Endothelial cell of umbilical vein (primary cell): ENCODE measurements at regions not wholly inside any gene's neighbourhood (a gene's known extent, or its start where the extent isn't known, plus 50 kb on each side); places are given as distances from the start of the nearest gene placed in this dataset.

Source experiments
- BruUV-seq: library from RNA; stranded (reverse); fragments of 400-500 nt; replicated peaks from 2 replicates; lab custom pipeline; 2021; lab: Mats Ljungman, UMichigan
- CTCF ChIA-PET: fragments of 300-600, 350-600 bp; sonication (Branson Sonifier 250); formaldehyde crosslinking; loops from one replicate; lab custom pipeline; 2021; ENCODE audit warnings: antibody characterized with exemption, inconsistent platforms; lab: Charles Lee
- POLR2A ChIA-PET: fragments of 300-600, 350-600 bp; sonication (Branson Sonifier 250); formaldehyde crosslinking; loops from one replicate; lab custom pipeline; 2021; ENCODE audit warnings: antibody characterized with exemption, inconsistent platforms; lab: Charles Lee
- DNase-seq: peaks from one replicate; pipeline ENCODE4 v3.0.0-alpha.2; 2011; ENCODE audit warnings: low read depth, low spot score
- FAIRE-seq: peaks from 2 replicates; lab custom pipeline; 2011; peaks lifted over from hg19 to GRCh38; lab: Jason Lieb, UNC
- H2AFZ ChIP-seq: 2 replicates; pipeline ENCODE4 v1.6.0; 2012; ENCODE audit warnings: low read depth, low read length, control low read depth, inconsistent platforms
- H3K27ac ChIP-seq: 2 replicates; pipeline ENCODE4 v1.5.1; 2011; ENCODE audit warnings: low read depth, mild to moderate bottlenecking, control low read depth, low read length, moderate library complexity; ENCODE audit not compliant: insufficient read depth
- H3K27me3 ChIP-seq, 2 experiments: 2 replicates each; pipeline versions ENCODE4 v1.6.0 to v1.6.1; 2011; ENCODE audit warnings: low read length in 2 of 2, mixed read lengths in 1 of 2; ENCODE audit not compliant: control insufficient read depth in 2 of 2, insufficient read depth in 2 of 2
- H3K36me3 ChIP-seq, 2 experiments: 2 replicates in 1 of 2; 3 replicates in 1 of 2; pipeline ENCODE4 v1.5.1; 2011; ENCODE audit warnings: low read length in 2 of 2, mild to moderate bottlenecking in 1 of 2, moderate library complexity in 1 of 2; ENCODE audit not compliant: control insufficient read depth in 2 of 2, insufficient read depth in 2 of 2; ENCODE audit errors: extremely low read depth in 1 of 2
- H3K4me1 ChIP-seq: 3 replicates; pipeline ENCODE4 v1.5.1; 2011; ENCODE audit warnings: mild to moderate bottlenecking, low read length; ENCODE audit not compliant: control insufficient read depth, insufficient read depth; ENCODE audit errors: extremely low read depth
- H3K4me2 ChIP-seq: 2 replicates; pipeline ENCODE4 v1.6.1; 2011; ENCODE audit warnings: low read length, control low read depth, mixed read lengths; ENCODE audit not compliant: insufficient read depth
- H3K4me3 ChIP-seq, 3 experiments: fragments of 200-600 bp in 1 of 3; sonication (generic), shearing (Covaris generic) in 1 of 3; replicated peaks in 1 of 3; 2 replicates each; pipeline ENCODE4 v1.5.1; 2011 to 2016; ENCODE audit warnings: control low read depth in 3 of 3, low read length in 3 of 3, mild to moderate bottlenecking in 2 of 3, inconsistent platforms in 1 of 3, low read depth in 1 of 3, moderate library complexity in 1 of 3; ENCODE audit not compliant: insufficient read depth in 1 of 3
- H3K79me2 ChIP-seq: 2 replicates; pipeline ENCODE4 v1.6.0; 2012; ENCODE audit warnings: low read length, inconsistent platforms; ENCODE audit not compliant: control insufficient read depth, insufficient read depth
- H3K9ac ChIP-seq: replicated peaks from 2 replicates; pipeline ENCODE3; 2011; ENCODE audit warnings: low read length, control low read depth; ENCODE audit not compliant: insufficient read depth; ENCODE audit errors: extremely low read depth
- H3K9me1 ChIP-seq: replicated peaks from 3 replicates; pipeline ENCODE4 v1.6.0; 2011; ENCODE audit warnings: mild to moderate bottlenecking, low read length; ENCODE audit not compliant: control insufficient read depth, insufficient read depth; ENCODE audit errors: extremely low read depth
- H3K9me3 ChIP-seq: replicated peaks from 2 replicates; pipeline ENCODE4 v1.5.1; 2012; ENCODE audit warnings: low read length, inconsistent platforms; ENCODE audit not compliant: control insufficient read depth, insufficient read depth
- H4K20me1 ChIP-seq: replicated peaks from 2 replicates; pipeline ENCODE3; 2011; ENCODE audit warnings: mild to moderate bottlenecking, low read length; ENCODE audit not compliant: control insufficient read depth, insufficient read depth; ENCODE audit errors: extremely low read depth
- CTCF ChIP-seq, 2 donors: IDR thresholded peaks; 1 replicate in 1 of 2; 2 replicates in 1 of 2; pipeline ENCODE4 v1.5.1; 2011; ENCODE audit warnings: low read length in 2 of 2, mild to moderate bottlenecking in 2 of 2, moderate library complexity in 2 of 2, control low read depth in 1 of 2, inconsistent platforms in 1 of 2, low read depth in 1 of 2; ENCODE audit not compliant: insufficient read depth in 1 of 2; ENCODE audit errors: extremely low read depth in 1 of 2
- EZH2 ChIP-seq: IDR thresholded peaks from 2 replicates; pipeline ENCODE4 v1.6.1; 2012; ENCODE audit warnings: borderline replicate concordance, low read depth, mild to moderate bottlenecking, moderate library complexity, low read length, inconsistent platforms; ENCODE audit not compliant: severe bottlenecking
- FOS ChIP-seq: IDR thresholded peaks from 2 replicates; pipeline ENCODE4 v1.6.1; 2011; ENCODE audit warnings: mild to moderate bottlenecking, low read length, moderate library complexity, borderline replicate concordance; ENCODE audit not compliant: insufficient read depth
- GATA2 ChIP-seq: IDR thresholded peaks from 2 replicates; pipeline ENCODE4 v1.7.0; 2011; ENCODE audit warnings: low read depth, mild to moderate bottlenecking, moderate library complexity, mixed read lengths, low read length; ENCODE audit not compliant: insufficient read length, insufficient read depth
- JUN ChIP-seq: IDR thresholded peaks from 2 replicates; pipeline ENCODE4 v1.6.1; 2011; ENCODE audit warnings: borderline replicate concordance, low read depth; ENCODE audit not compliant: insufficient read length, insufficient read depth
- MYC ChIP-seq: IDR thresholded peaks from one replicate; pipeline ENCODE4 v1.6.1; 2011; ENCODE audit warnings: mild to moderate bottlenecking, low read depth, low read length
- POLR2A ChIP-seq: IDR thresholded peaks from 2 replicates; pipeline ENCODE4 v1.6.1; 2012; ENCODE audit warnings: low read depth, mild to moderate bottlenecking, control low read depth, low read length
- POLR2AphosphoS5 ChIP-seq: IDR thresholded peaks from 2 replicates; pipeline ENCODE4 v1.6.1; 2012; ENCODE audit warnings: low read depth, mild to moderate bottlenecking, control low read depth, low read length, moderate library complexity; ENCODE audit not compliant: insufficient read depth
- dilution Hi-C: fragments of 300-500 bp; cut with MboI; formaldehyde crosslinking; loops from one replicate; pipeline ENCODE4 v1.15.0; 2019; ENCODE audit warnings: low sequenced_read_pairs; ENCODE audit not compliant: extremely low pct_ligation_motif_present
- intact Hi-C: fragments of 100-400 bp; cut with micrococcal nuclease; formaldehyde crosslinking; loops from one replicate; pipeline ENCODE4 v1.10.0; 2022
- TF ChIP-seq, protein P1 (sequence below): IDR thresholded peaks from 2 replicates; pipeline ENCODE4 v1.6.1; 2011; ENCODE audit not compliant: insufficient read depth, insufficient read length

- dilution Hi-C loops, result no loop called here
Observed at GRCh38 chr1:23616292-23616824, 57.1 kb upstream of the ID3 start.

GRCh38 chr1:23615852-23616251, 56.6 kb upstream of the ID3 start:
- no peaks in the 10 kb centered on the region for H4K20me1 ChIP-seq
- no peak overlapping the region for H3K27ac ChIP-seq
- CTCF ChIA-PET, result no interaction called here
- no peak overlapping the region for H3K4me3 ChIP-seq
- FAIRE-seq, result no peak
- peaks cover 27 to 35% of the 10 kb centered on the region in 2 experiments for H3K27me3 ChIP-seq
- no peak overlapping the region for H3K4me2 ChIP-seq
- no peaks in the 10 kb centered on the region for H3K9me3 ChIP-seq
- H3K79me2 ChIP-seq, result no peaks in the 10 kb centered on the region
- H3K4me1 ChIP-seq, result peaks cover 4% of the 10 kb centered on the region
- no peak for TF ChIP-seq JUN
- TF ChIP-seq, protein P1, sequence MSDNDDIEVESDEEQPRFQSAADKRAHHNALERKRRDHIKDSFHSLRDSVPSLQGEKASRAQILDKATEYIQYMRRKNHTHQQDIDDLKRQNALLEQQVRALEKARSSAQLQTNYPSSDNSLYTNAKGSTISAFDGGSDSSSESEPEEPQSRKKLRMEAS, result no peak
- no peak for TF ChIP-seq POLR2AphosphoS5
- TF ChIP-seq MYC, result no peak
- TF ChIP-seq POLR2A, result no peak
- no peak for TF ChIP-seq GATA2
- no peak for TF ChIP-seq EZH2
- TF ChIP-seq CTCF (IDR thresholded peaks at IDR 0.05; ENCODE audit: extremely low read depth in 1 of 2, insufficient read depth in 1 of 2, low read depth in 1 of 2, low read length in 2 of 2), result no peak
- no peak for TF ChIP-seq FOS
- H3K36me3 ChIP-seq, result no peaks in the 10 kb centered on the region
- dilution Hi-C loops (no loop called here), intact Hi-C loops (no loop called here)
- POLR2A ChIA-PET, result no interaction called here
- no peak for DNase-seq
- no peak overlapping the region for H3K9ac ChIP-seq
- BruUV-seq, result no TSS peak
- no peak overlapping the region for H2AFZ ChIP-seq
- H3K9me1 ChIP-seq, result no peaks in the 10 kb centered on the region

More at GRCh38 chr1:23616292-23616824, 57.1 kb upstream of the ID3 start:
- no peaks in the 10 kb centered on the region for H3K9me3 ChIP-seq
- no peak for FAIRE-seq
- peaks cover 29 to 40% of the 10 kb centered on the region in 2 experiments for H3K27me3 ChIP-seq
- DNase-seq, result no peak
- H3K4me1 ChIP-seq, result peaks cover 4% of the 10 kb centered on the region
- no TSS peak for BruUV-seq
- no peak overlapping the region for H3K4me2 ChIP-seq
- intact Hi-C loops, result no loop called here
- H3K4me3 ChIP-seq, result no peak overlapping the region
- H2AFZ ChIP-seq, result no peak overlapping the region
- CTCF ChIA-PET, result interaction anchor here (6.6 kb wide), 1 partner anchor 20 kb away, joined by 62 read pairs; no protein-coding TSS in a partner anchor
- H3K9ac ChIP-seq, result no peak overlapping the region
- H3K9me1 ChIP-seq, result no peaks in the 10 kb centered on the region
- H3K27ac ChIP-seq, result no peak overlapping the region
- H3K36me3 ChIP-seq, result no peaks in the 10 kb centered on the region
- TF ChIP-seq POLR2AphosphoS5 (no peak), FOS (no peak), JUN (no peak), POLR2A (no peak), MYC (no peak)
- POLR2A ChIA-PET, result no interaction called here
- H3K79me2 ChIP-seq, result no peaks in the 10 kb centered on the region
- H4K20me1 ChIP-seq, result no peaks in the 10 kb centered on the region
